Upper lobe of left lung (tissue), 4 donors: ENCODE measurements at regions not wholly inside any gene's neighbourhood (a gene's known extent, or its start where the extent isn't known, plus 50 kb on each side); places are given as distances from the start of the nearest gene placed in this dataset.

Experiments used
- CTCF ChIP-seq, 6 experiments: fragments of 450-650 bp in 4 of 6; fragments of 200-600 bp in 2 of 6; sonication (generic) in 2 of 6; IDR thresholded peaks; one replicate each; pipeline ENCODE4 v1.5.1; 2016 to 2019; ENCODE audit warnings: antibody characterized with exemption in 6 of 6
- POLR2AphosphoS5 ChIP-seq, 2 donors: sonication (generic); formaldehyde crosslinking; IDR thresholded peaks; one replicate each; pipeline ENCODE4 v1.5.1; 2017; ENCODE audit warnings: antibody characterized with exemption in 2 of 2

- no peak for TF ChIP-seq CTCF (IDR thresholded peaks at IDR 0.05)
- TF ChIP-seq POLR2AphosphoS5 (IDR thresholded peaks at IDR 0.05) = no peak
Measured at GRCh38 chr2:12970861-12971260, 254.1 kb downstream of the TRIB2 start.
